ENCODE measurements at regions not wholly inside any gene's neighbourhood (a gene's known extent, or its start where the extent isn't known, plus 50 kb on each side); places are given as distances from the start of the nearest gene placed in this dataset.

DNA sequence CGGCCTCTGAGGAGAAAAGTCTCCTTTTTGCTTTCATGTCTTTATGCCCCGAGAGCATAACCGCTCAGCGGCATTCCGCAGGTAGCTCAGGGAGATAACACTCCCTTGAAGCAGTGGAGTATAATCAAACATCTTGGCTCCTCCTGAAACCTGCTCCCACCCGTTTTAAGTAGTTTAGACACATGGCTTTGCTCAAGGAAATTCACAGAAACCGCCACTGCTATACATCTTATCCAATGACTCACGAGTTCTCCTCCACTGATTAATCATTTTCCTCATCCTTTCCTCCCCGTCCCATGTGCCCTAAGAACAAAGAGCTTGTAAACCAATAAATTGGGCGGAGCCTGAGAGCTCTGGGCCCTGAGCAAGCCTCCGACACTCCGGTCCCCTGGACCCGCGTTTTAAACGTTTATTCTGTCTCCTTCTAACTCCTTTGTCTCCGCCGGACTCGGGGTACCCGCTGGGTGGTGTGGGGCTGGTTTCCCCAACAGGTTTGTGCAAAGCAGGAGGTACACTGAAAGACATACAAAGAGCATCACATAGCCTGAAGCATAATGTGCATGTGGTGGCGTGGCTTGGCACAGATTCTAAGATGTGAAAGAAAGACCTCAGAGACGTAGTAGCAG, 401.2 kb downstream of the TLL1 start:
- Histone ChIP-seq H3K27me3 (replicated peaks; ENCODE audit: insufficient read depth, low read depth, low read length, poor library complexity) (no peaks in the 10 kb centered on the region), H3K9me3 (ENCODE audit: low read depth, low read length, poor library complexity, severe bottlenecking) (no peaks in the 10 kb centered on the region), H3K4me3 (ENCODE audit: low read depth, low read length, poor library complexity, severe bottlenecking) (no peak overlapping the region), H3K36me3 (ENCODE audit: insufficient read depth, low read length, poor library complexity, severe bottlenecking) (no peaks in the 10 kb centered on the region), H3K4me1 (ENCODE audit: insufficient read depth, low read length, poor library complexity, severe bottlenecking) (no peaks in the 10 kb centered on the region), H3K27ac (ENCODE audit: low read depth, low read length, poor library complexity, severe bottlenecking) (no peak overlapping the region)
- TF ChIP-seq EZH2 (IDR thresholded peaks at IDR 0.05; ENCODE audit: borderline replicate concordance, low read depth, low read length, poor library complexity, severe bottlenecking), result no peak
- no peak for TF ChIP-seq CTCF (conservative IDR thresholded peaks at IDR 0.05; ENCODE audit: low read depth, low read length)
- ChIA-PET CTCF (no interaction called here), POLR2A (ENCODE audit: low non-redundant PET) (no interaction called here)
- no TSS peak for BruUV-seq (replicated peaks)
- intact Hi-C loops (cut with micrococcal nuclease; ENCODE audit: unreplicated experiment), result no loop called here
- DNase-seq (ENCODE audit: low spot score), result no peak

GRCh38 chr4:166274775-166275174, 401.7 kb downstream of the TLL1 start:
- H3K36me3 ChIP-seq (ENCODE audit: insufficient read depth, low read length, poor library complexity, severe bottlenecking), result no peaks in the 10 kb centered on the region
- no peak overlapping the region for H3K4me3 ChIP-seq (ENCODE audit: low read depth, low read length, poor library complexity, severe bottlenecking)
- no peak overlapping the region for H3K27ac ChIP-seq (ENCODE audit: low read depth, low read length, poor library complexity, severe bottlenecking)
- DNase-seq (ENCODE audit: low spot score), result no peak
- H3K27me3 ChIP-seq (replicated peaks; ENCODE audit: insufficient read depth, low read depth, low read length, poor library complexity), result no peaks in the 10 kb centered on the region
- CTCF ChIA-PET, result no interaction called here
- no peaks in the 10 kb centered on the region for H3K9me3 ChIP-seq (ENCODE audit: low read depth, low read length, poor library complexity, severe bottlenecking)
- POLR2A ChIA-PET (ENCODE audit: low non-redundant PET), result no interaction called here
- no TSS peak for BruUV-seq (replicated peaks)
- intact Hi-C loops (cut with micrococcal nuclease; ENCODE audit: unreplicated experiment), result no loop called here
- H3K4me1 ChIP-seq (ENCODE audit: insufficient read depth, low read length, poor library complexity, severe bottlenecking), result no peaks in the 10 kb centered on the region
- no peak for TF ChIP-seq EZH2 (IDR thresholded peaks at IDR 0.05; ENCODE audit: borderline replicate concordance, low read depth, low read length, poor library complexity, severe bottlenecking)
- TF ChIP-seq CTCF (conservative IDR thresholded peaks at IDR 0.05; ENCODE audit: low read depth, low read length), result no peak

GRCh38 chr4:166277401-166277800, 404.4 kb downstream of the TLL1 start:
- no peaks in the 10 kb centered on the region for H3K27me3 ChIP-seq (replicated peaks; ENCODE audit: insufficient read depth, low read depth, low read length, poor library complexity)
- intact Hi-C loops (cut with micrococcal nuclease; ENCODE audit: unreplicated experiment), result no loop called here
- H3K9me3 ChIP-seq (ENCODE audit: low read depth, low read length, poor library complexity, severe bottlenecking), result no peaks in the 10 kb centered on the region
- no TSS peak for BruUV-seq (replicated peaks)
- TF ChIP-seq EZH2 (IDR thresholded peaks at IDR 0.05; ENCODE audit: borderline replicate concordance, low read depth, low read length, poor library complexity, severe bottlenecking) (no peak), CTCF (conservative IDR thresholded peaks at IDR 0.05; ENCODE audit: low read depth, low read length) (no peak)
- no peaks in the 10 kb centered on the region for H3K36me3 ChIP-seq (ENCODE audit: insufficient read depth, low read length, poor library complexity, severe bottlenecking)
- no peak overlapping the region for H3K4me3 ChIP-seq (ENCODE audit: low read depth, low read length, poor library complexity, severe bottlenecking)
- H3K4me1 ChIP-seq (ENCODE audit: insufficient read depth, low read length, poor library complexity, severe bottlenecking), result no peaks in the 10 kb centered on the region
- H3K27ac ChIP-seq (ENCODE audit: low read depth, low read length, poor library complexity, severe bottlenecking), result no peak overlapping the region
- no peak for DNase-seq (ENCODE audit: low spot score)
- CTCF ChIA-PET, result no interaction called here
- POLR2A ChIA-PET (ENCODE audit: low non-redundant PET), result no interaction called here
